D721Med (cell line): ENCODE measurements at regions not wholly inside any gene's neighbourhood (a gene's known extent, or its start where the extent isn't known, plus 50 kb on each side); places are given as distances from the start of the nearest gene placed in this dataset.

Experiments used
- DNase-seq: peaks from one replicate; pipeline ENCODE4 v3.0.0; 2011; ENCODE audit warnings: low spot score; ENCODE audit not compliant: insufficient read length
- FAIRE-seq: peaks from 2 replicates; lab custom pipeline; 2011; peaks lifted over from hg19 to GRCh38; lab: Jason Lieb, UNC
- CTCF ChIP-seq: IDR thresholded peaks from 2 replicates; pipeline ENCODE4 v1.5.1; 2012; ENCODE audit warnings: mild to moderate bottlenecking, control low read depth; ENCODE audit not compliant: insufficient read depth; ENCODE audit errors: missing control alignments

GRCh38 chr5:125057912-125058826, 311.7 kb upstream of the ZNF608 start:
- FAIRE-seq (peak; percentile 89), DNase-seq (no peak)
- no peak for TF ChIP-seq CTCF

GRCh38 chr5:125059255-125060002, 313.0 kb upstream of the ZNF608 start:
- FAIRE-seq (peak; percentile 66), DNase-seq (no peak)
- no peak for TF ChIP-seq CTCF

- no peak for FAIRE-seq
- no peak for DNase-seq
- no peak for TF ChIP-seq CTCF
These were observed 315.3 kb upstream of the ZNF608 start for GRCh38 chr5:125061726-125062125.

- DNase-seq (no peak), FAIRE-seq (no peak)
- TF ChIP-seq CTCF: no peak
These were observed 318.4 kb upstream of the ZNF608 start for GRCh38 chr5:125064621-125065438.

GRCh38 chr5:125065741-125066140, 319.3 kb upstream of the ZNF608 start:
- DNase-seq (no peak), FAIRE-seq (no peak)
- TF ChIP-seq CTCF: no peak

- no peak for DNase-seq
- TF ChIP-seq CTCF: no peak
- no peak for FAIRE-seq
These were observed 324.5 kb upstream of the ZNF608 start for GRCh38 chr5:125070961-125071360.
